NCI-H748 (cell line): ENCODE measurements at regions not wholly inside any gene's neighbourhood (a gene's known extent, or its start where the extent isn't known, plus 50 kb on each side); places are given as distances from the start of the nearest gene placed in this dataset.
"Not testable (repeated sequence)": the region's sequence is repeated elsewhere in the genome, so short reads cannot be mapped to it uniquely, and the experiment has no call there.

Experiments
- DNase-seq: peaks from one replicate; lab custom pipeline; 2025; ENCODE audit not compliant: unreplicated experiment; lab: John Stamatoyannopoulos, UW

DNA sequence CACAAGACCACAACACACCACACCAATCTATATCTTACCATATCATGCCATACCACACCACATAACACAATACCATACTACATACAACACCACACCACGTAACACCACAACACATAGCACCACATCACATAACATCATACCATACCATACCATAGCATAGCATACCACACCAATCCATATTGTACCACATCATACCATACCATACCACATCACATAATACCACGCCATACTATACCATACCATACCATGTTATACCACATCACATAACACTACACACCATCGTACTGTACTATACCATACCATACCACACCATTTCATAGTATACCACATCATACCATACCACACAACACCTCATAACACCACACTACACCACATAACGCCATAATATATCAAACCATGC, 335.2 kb upstream of the VWC2 start:
- no peak for DNase-seq

GRCh38 chr7:49443515-49443914, 329.9 kb upstream of the VWC2 start:
- DNase-seq = no peak

GRCh38 chr7:49453486-49453885, 320.0 kb upstream of the VWC2 start:
- no peak for DNase-seq

GRCh38 chr7:49479441-49479840, 294.0 kb upstream of the VWC2 start:
- no peak for DNase-seq

- no peak for DNase-seq
Observed at GRCh38 chr7:49479936-49480544, 293.4 kb upstream of the VWC2 start.

DNA sequence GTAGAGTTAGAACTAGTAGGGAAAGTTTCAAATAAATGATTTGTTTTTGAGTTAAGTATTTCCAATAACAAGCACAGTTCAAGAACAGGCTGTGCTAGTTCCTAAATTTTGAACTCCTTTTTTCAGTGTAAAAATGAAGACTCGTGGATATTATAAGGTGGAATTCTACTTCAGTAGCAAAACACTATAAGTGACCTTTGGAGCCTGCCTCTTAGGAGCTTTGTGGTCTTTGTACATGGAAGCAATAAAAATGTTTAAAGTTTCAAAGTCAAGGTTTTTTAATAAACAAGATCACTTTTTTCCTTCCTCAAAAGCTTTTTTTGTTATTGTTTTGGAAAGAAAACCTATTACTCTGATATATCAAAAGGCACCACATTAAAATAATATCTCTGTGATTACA, 292.4 kb upstream of the VWC2 start:
- DNase-seq = no peak

- DNase-seq = peak; percentile 42
Observed at GRCh38 chr7:49483142-49483541, 290.3 kb upstream of the VWC2 start.

DNA sequence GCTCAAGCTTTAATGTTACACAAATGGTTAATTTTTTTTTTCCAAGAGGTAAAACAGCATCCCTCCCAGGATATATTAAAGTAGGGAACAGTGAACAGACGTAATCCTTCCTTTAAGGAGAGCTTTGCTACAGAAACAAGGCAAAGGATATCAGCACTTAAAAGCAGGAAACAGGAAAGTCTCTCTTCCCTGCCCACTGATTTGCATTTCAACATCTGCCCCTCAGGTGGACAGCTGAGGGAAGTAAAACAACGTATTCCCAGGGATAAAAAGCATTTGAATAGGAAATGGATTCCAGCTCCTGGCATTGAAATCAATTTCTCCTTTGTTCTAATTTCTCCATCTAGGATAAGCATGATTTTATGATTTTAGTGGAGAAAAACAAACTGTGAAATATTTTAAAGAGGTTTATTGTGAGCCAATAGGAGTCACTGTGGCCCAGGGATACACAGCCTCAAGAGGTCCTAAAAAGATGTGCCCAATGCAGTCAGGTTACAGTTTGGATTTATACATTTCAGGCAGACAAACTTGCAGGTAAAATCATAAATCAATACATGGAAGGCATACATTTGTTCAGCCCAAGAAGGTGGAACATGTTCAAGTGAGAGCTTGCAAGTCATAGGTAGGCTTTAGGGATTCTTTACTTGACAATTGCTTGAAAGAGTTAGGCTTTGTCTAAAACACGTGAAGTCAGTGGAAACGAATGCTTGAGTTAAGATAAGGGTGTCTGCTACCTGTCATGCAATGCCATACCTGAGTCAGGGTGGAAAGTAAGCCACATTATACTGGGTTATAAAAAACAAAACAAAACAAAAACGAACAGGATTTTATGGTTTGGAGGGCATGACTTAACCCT, 286.2 kb upstream of the VWC2 start:
- DNase-seq = no peak

- DNase-seq = no peak
Observed at GRCh38 chr7:49487830-49488140, 285.7 kb upstream of the VWC2 start.

- DNase-seq = no peak
Observed at GRCh38 chr7:49488573-49488972, 284.9 kb upstream of the VWC2 start.

DNA sequence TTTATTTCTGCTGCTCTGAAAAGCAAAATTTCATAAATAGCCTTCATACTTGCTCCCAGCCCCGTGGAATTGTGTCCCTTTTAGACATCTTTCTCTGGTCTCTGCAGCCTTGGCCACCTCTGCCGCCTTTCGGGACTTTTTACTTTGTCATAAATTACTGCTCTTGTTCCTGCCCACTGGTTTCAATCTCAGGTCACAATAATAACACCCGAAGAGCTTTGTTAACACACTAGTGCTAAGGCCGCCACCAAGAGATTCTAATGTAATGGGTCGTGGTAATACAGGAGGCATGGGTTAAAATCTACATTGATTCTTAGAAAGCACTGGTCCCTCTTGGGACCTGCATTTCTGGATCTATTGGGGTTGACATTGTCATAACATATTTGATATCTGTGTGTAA, 276.0 kb upstream of the VWC2 start:
- DNase-seq = no peak

DNA sequence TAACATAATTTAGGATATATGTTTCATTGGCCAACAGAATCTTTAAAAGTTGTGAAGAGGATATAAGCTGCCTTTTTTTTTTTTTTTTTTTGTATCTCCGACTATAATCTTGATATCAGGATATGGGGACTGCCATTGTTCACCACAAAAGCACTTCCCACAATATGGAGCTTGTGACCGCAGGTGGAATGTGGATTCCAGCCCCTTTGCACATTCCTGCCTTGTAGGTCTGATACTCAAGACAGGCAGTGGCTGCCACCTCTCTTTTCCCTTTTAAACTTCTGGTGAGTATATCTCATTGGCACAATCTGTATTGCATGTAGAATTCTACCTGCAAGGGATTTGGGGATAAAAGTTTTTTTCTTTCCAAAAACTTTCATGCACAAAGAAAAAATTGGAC, 272.7 kb upstream of the VWC2 start:
- no peak for DNase-seq

GRCh38 chr7:49507206-49507605, 266.2 kb upstream of the VWC2 start:
- not testable (repeated sequence) for DNase-seq

GRCh38 chr7:49513911-49514310, 259.5 kb upstream of the VWC2 start:
- DNase-seq = peak; percentile 94

DNA sequence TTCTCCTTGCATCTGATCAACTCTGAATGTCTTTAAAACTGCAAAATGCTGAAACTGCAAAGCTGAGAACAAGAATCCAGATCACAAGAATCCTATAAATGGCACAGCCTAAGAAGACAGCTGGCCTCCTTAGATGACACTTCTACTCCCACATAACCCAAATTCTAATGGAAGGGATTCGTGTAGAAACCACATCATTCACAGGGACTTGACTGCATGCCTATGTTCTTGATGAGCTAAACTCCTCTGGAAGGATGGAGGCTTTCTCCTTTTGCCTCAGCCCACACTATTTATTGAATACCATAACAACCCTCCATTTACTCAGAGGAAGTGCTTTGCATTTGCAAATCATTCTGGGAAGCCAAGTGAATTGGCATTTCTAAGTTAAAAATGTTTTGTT, 252.5 kb upstream of the VWC2 start:
- DNase-seq = no peak

DNA sequence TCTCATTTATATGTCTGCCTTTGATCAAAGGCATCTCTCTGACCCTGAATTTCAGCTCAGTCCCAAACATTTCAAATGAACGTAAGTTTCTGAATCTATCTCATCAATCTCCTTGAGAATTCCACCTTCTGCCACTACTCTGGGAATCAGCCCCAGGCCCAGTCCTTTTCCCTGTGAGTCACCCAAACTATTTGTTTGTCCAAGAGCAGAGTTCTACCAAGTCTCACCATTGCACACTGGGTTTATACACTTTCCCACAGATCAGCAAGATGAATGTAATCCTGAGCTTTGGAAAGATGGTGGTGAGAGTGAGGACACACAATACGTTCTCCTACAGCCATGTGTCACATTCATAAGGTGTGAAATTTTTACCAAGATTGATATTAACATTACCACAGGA, 251.3 kb upstream of the VWC2 start:
- no peak for DNase-seq

- DNase-seq = no peak
Observed at GRCh38 chr7:49523870-49524269, 249.6 kb upstream of the VWC2 start.

DNA sequence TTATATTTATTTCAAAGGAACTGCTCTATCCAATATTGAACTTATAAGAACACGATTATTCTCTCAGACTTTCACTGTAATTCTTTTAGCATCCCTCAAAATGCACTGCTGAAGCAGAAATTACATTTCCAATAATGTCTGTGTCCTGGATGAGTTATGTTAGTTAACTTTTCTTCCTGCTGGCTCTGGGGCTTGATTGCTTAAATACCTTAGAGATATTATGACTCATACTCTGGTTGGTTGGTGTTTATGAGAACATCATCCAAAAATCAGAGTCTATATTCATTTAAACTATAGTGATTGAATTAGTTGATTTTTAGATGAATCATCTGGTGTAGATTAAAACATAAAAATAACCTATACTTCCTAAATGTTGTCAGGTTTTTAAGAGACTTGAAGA, 246.3 kb upstream of the VWC2 start:
- DNase-seq = no peak

- no peak for DNase-seq
Observed at GRCh38 chr7:49530481-49530880, 243.0 kb upstream of the VWC2 start.

DNA sequence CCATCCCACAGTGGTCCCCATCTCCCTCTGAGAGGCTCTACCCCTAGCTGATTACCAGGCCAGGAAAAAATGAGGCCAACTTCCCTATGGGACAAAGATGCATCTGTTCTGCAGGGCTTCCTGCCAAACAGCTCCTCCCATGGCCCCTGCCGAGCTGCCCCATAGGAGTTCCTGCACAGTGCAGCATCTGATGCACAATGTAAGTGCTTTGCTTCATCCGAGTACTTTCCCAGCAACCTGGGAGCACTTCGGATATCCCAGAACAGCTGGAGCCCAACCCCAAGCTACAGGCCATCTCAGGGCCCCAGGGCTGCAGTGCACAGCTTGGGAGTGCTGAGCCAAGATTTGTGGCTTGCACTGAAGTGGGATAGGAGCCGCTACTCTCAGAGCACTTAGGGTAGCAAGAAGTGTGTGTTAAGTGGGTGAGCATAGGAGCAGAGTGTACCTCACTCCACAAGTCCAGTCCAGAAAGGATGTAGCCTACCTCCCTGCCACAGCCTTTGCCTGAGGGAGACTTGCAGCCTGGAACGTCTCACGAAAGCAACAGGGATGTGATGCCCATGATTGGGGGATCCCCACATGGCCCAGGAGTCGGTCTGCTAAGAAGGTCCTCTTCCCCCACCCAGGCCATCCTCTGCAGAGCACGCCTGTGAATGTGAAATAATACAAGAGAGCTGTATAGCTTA, 209.6 kb upstream of the VWC2 start:
- no peak for DNase-seq

DNA sequence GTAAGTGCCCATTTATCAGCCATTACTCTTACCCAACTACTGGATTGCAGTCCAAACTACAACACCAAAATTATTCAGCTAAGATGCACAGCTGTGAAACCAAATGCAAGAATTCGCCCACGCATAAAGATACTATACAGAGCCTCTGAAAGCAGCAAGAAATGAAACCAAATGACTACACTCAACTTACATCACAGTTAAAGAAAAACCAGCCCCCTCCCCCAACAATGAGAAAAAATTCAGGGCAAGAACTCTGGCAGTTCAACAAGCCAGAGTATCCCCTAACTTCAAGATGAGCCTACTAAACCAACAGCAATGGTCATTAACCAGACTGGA, 209.1 kb upstream of the VWC2 start:
- no peak for DNase-seq

- no peak for DNase-seq
Observed at GRCh38 chr7:49577576-49577975, 195.9 kb upstream of the VWC2 start.

DNA sequence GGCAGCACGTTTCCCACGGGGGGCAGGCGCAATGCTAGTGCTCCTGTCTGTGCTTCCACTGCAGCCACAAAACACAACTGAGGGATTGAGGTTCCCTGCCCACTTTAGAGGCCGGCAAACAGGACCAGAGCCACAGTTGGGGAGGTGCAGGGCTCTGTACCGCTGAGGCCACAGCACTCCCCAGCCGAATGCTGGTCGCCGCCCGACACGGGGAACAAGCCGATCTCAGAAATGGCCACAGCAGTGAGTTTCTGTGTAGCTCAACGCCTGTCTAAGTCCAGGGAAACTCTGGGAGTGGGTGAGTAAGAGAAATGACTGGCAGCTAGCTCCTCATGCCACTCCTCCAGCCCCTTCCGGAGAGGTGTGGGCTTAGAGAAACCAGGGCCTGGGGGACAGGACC, 194.0 kb upstream of the VWC2 start:
- DNase-seq = no peak
